ENCODE measurements at regions not wholly inside any gene's neighbourhood (a gene's known extent, or its start where the extent isn't known, plus 50 kb on each side); places are given as distances from the start of the nearest gene placed in this dataset.

DNA sequence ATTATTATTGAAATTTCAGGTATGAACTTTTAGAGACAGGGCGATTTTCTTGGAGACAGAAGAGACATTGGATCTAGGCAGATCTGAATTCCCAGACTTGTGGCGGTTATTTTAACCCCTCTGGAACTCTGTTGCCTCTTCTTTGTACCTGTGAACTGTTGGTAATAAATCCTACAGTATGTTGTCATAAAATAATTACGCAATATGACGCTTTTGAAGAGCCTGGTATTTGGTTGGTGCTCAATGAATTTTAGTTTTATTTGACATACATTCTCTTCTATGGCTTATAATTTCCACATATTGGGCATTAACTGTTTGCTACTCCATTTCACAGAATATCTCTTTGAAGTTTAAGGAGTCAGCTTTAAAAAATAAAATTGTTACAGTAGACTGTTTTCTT is 1496.1 kb upstream of the IGFBP7 start:
- TF ChIP-seq, protein P1, sequence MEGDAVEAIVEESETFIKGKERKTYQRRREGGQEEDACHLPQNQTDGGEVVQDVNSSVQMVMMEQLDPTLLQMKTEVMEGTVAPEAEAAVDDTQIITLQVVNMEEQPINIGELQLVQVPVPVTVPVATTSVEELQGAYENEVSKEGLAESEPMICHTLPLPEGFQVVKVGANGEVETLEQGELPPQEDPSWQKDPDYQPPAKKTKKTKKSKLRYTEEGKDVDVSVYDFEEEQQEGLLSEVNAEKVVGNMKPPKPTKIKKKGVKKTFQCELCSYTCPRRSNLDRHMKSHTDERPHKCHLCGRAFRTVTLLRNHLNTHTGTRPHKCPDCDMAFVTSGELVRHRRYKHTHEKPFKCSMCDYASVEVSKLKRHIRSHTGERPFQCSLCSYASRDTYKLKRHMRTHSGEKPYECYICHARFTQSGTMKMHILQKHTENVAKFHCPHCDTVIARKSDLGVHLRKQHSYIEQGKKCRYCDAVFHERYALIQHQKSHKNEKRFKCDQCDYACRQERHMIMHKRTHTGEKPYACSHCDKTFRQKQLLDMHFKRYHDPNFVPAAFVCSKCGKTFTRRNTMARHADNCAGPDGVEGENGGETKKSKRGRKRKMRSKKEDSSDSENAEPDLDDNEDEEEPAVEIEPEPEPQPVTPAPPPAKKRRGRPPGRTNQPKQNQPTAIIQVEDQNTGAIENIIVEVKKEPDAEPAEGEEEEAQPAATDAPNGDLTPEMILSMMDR (conservative IDR thresholded peaks at IDR 0.05) = no peak
- no peak for TF ChIP-seq ZFX (IDR thresholded peaks at IDR 0.05)
